COR-L47 (cell line): ENCODE measurements at regions not wholly inside any gene's neighbourhood (a gene's known extent, or its start where the extent isn't known, plus 50 kb on each side); places are given as distances from the start of the nearest gene placed in this dataset.

Source experiments
- DNase-seq: peaks from one replicate; lab custom pipeline; 2025; lab: John Stamatoyannopoulos, UW

- no peak for DNase-seq
These were observed 109.9 kb downstream of the AIPL1 start for GRCh38 chr17:6325051-6325450.

GRCh38 chr17:6323626-6324356 lies 111.1 kb downstream of the AIPL1 start:
- no peak for DNase-seq

- DNase-seq, result no peak
These were observed 112.6 kb downstream of the AIPL1 start for GRCh38 chr17:6322316-6322715.

GRCh38 chr17:6314311-6314710 lies 120.6 kb downstream of the AIPL1 start:
- DNase-seq, result no peak

GRCh38 chr17:6313835-6314234 lies 121.1 kb downstream of the AIPL1 start:
- no peak for DNase-seq

GRCh38 chr17:6306820-6307219 lies 128.1 kb downstream of the AIPL1 start:
- peak; percentile 9 for DNase-seq

GRCh38 chr17:6305613-6306360 lies 129.1 kb downstream of the AIPL1 start:
- peak; percentile 84 for DNase-seq

GRCh38 chr17:6304894-6305612 lies 129.9 kb downstream of the AIPL1 start:
- DNase-seq, result peak; percentile 80

GRCh38 chr17:6303664-6304063 lies 131.3 kb downstream of the AIPL1 start:
- DNase-seq, result no peak

- DNase-seq, result no peak
These were observed 135.6 kb downstream of the AIPL1 start for GRCh38 chr17:6299275-6299674.

GRCh38 chr17:6297960-6298359 lies 137.0 kb downstream of the AIPL1 start:
- DNase-seq, result no peak

- DNase-seq, result no peak
These were observed 137.8 kb downstream of the AIPL1 start for GRCh38 chr17:6297119-6297518.

GRCh38 chr17:6290488-6291196 lies 144.3 kb downstream of the AIPL1 start:
- no peak for DNase-seq

- DNase-seq, result no peak
These were observed 148.7 kb downstream of the AIPL1 start for GRCh38 chr17:6286233-6286632.

GRCh38 chr17:6285486-6285885 lies 149.4 kb downstream of the AIPL1 start:
- no peak for DNase-seq

- DNase-seq, result peak; percentile 54
These were observed 155.3 kb downstream of the AIPL1 start for GRCh38 chr17:6279659-6280058.

- no peak for DNase-seq
These were observed 156.5 kb downstream of the AIPL1 start for GRCh38 chr17:6278376-6278775.

- no peak for DNase-seq
These were observed 158.2 kb downstream of the AIPL1 start for GRCh38 chr17:6276711-6277110.

- DNase-seq, result no peak
These were observed 160.6 kb downstream of the AIPL1 start for GRCh38 chr17:6274310-6274709.

GRCh38 chr17:6269478-6269877 lies 165.4 kb downstream of the AIPL1 start:
- DNase-seq, result no peak

GRCh38 chr17:6261466-6261865 lies 173.5 kb downstream of the AIPL1 start:
- DNase-seq, result no peak

GRCh38 chr17:6259899-6260298 lies 175.0 kb downstream of the AIPL1 start:
- no peak for DNase-seq
